DND-41 (cell line): ENCODE measurements at regions not wholly inside any gene's neighbourhood (a gene's known extent, or its start where the extent isn't known, plus 50 kb on each side); places are given as distances from the start of the nearest gene placed in this dataset.

Source experiments
- CTCF ChIP-seq: IDR thresholded peaks from 2 replicates; pipeline ENCODE4 v1.5.1; 2012; ENCODE audit warnings: borderline replicate concordance, low read length, moderate library complexity, mild to moderate bottlenecking; ENCODE audit not compliant: poor library complexity, severe bottlenecking; ENCODE audit errors: extremely low read depth
- EZH2 ChIP-seq: IDR thresholded peaks from 3 replicates; pipeline ENCODE4 v1.6.1; 2012; ENCODE audit warnings: borderline replicate concordance, low read depth, mild to moderate bottlenecking, moderate library complexity, low read length, inconsistent platforms; ENCODE audit not compliant: severe bottlenecking

- TF ChIP-seq CTCF: no peak
- no peak for TF ChIP-seq EZH2
Observed at GRCh38 chr15:79541196-79541595, 109.1 kb downstream of the MINAR1 start.
